ENCODE measurements at regions not wholly inside any gene's neighbourhood (a gene's known extent, or its start where the extent isn't known, plus 50 kb on each side); places are given as distances from the start of the nearest gene placed in this dataset.
A peak's percentile ranks its signal among the peaks of the same experiment; 100 is the strongest.

- peak overlapping the region; percentile 32 for H3K4ac ChIP-seq (replicated peaks; ENCODE audit: insufficient read length, low read depth, low read length)
- H3K36me3 ChIP-seq (ENCODE audit: control insufficient read depth in 2 of 4, insufficient read depth in 4 of 4, low read length in 3 of 4): no peaks in the 10 kb centered on the region
- H2BK15ac ChIP-seq (ENCODE audit: low read length): no peak overlapping the region
- no peak for TF ChIP-seq EP300 (IDR thresholded peaks at IDR 0.05; ENCODE audit: borderline replicate concordance in 1 of 2, low read depth in 2 of 2, low read length in 2 of 2)
- TF ChIP-seq SP4 (IDR thresholded peaks at IDR 0.05; ENCODE audit: low read length): no peak
- no peak for TF ChIP-seq MAFK (IDR thresholded peaks at IDR 0.05; ENCODE audit: low read depth, low read length)
- no peak for TF ChIP-seq FOSL1 (IDR thresholded peaks at IDR 0.05; ENCODE audit: insufficient read depth, low read depth, low read length)
- TF ChIP-seq TAF7 (optimal IDR thresholded peaks at IDR 0.05; ENCODE audit: borderline replicate concordance, low read depth, low read length): no peak
- TF ChIP-seq PHF8 (conservative IDR thresholded peaks at IDR 0.05; ENCODE audit: low read depth, low read length): no peak
- TF ChIP-seq CBX5 (IDR thresholded peaks at IDR 0.05; ENCODE audit: low read depth, low read length): no peak
- 90% methylated on average over 9 of the region's 9 CpGs; no CpG with 5 or more reads in 1 of the 2 experiments for WGBS, 2 experiments (ENCODE audit: extremely low coverage in 1 of 2, insufficient coverage in 1 of 2, insufficient read length in 1 of 2, insufficient replicate concordance in 2 of 2, low coverage in 1 of 2, low lambda C conversion rate in 2 of 2, missing lambda C conversion rate in 1 of 2)
- H4K8ac ChIP-seq (ENCODE audit: extremely low read depth, insufficient read depth, low read length): peak overlapping the region; percentile 81; the same call in 1 of the 2 replicates
- no peaks in the 10 kb centered on the region; a peak in 1 of 7 replicates for H3K27me3 ChIP-seq (replicated peaks in 1 of 4; ENCODE audit: control insufficient read depth in 3 of 4, extremely low read depth in 1 of 4, insufficient read depth in 3 of 4, low read length in 3 of 4)
- no peak overlapping the region for H3K14ac ChIP-seq (ENCODE audit: insufficient read length)
- H3K9me3 ChIP-seq (ENCODE audit: insufficient read depth in 2 of 2, low read depth in 1 of 2, low read length in 1 of 2): no peaks in the 10 kb centered on the region
- no peak overlapping the region for H3K9ac ChIP-seq (replicated peaks in 1 of 4; ENCODE audit: extremely low read depth in 1 of 4, low read depth in 3 of 4, low read length in 3 of 4)
- H2BK120ac ChIP-seq (replicated peaks; ENCODE audit: low read depth, low read length): no peak overlapping the region
- H3K27ac ChIP-seq (ENCODE audit: low read depth, low read length): no peak overlapping the region
- H3K23me2 ChIP-seq (ENCODE audit: low read depth, low read length): no peaks in the 10 kb centered on the region
- DNase-seq (ENCODE audit: low read depth in 1 of 2, low spot score in 2 of 2) (no peak), FAIRE-seq (no peak)
- no peak overlapping the region for H3K56ac ChIP-seq (replicated peaks; ENCODE audit: insufficient read length, low read depth, low read length)
- peak overlapping the region; percentile 67 for H4K91ac ChIP-seq (replicated peaks; ENCODE audit: insufficient read length, low read length)
- H2AK5ac ChIP-seq (ENCODE audit: low read depth, low read length): peak overlapping the region; percentile 55; the same call in 1 of the 2 replicates
- H3K23ac ChIP-seq (ENCODE audit: insufficient read length): no peak overlapping the region
- H3K4me3 ChIP-seq (ENCODE audit: extremely low read depth in 1 of 4, insufficient read depth in 2 of 4, low read depth in 3 of 4, low read length in 4 of 4): no peak overlapping the region
- no peak overlapping the region for H4K5ac ChIP-seq (ENCODE audit: insufficient read length, low read depth, low read length)
- ChIA-PET POLR2A (ENCODE audit: partially characterized antibody) (no interaction called here), CTCF (ENCODE audit: partially characterized antibody) (interaction anchor here (0.6 to 4.4 kb wide), 24 partner anchors 8 to 985 kb away, joined by 3 to 43 read pairs (median 4); no protein-coding TSS in a partner anchor)
- H4K20me1 ChIP-seq (replicated peaks in 1 of 2; ENCODE audit: control insufficient read depth in 1 of 2, insufficient read depth in 2 of 2, low read length in 2 of 2): no peaks in the 10 kb centered on the region
- H2AFZ ChIP-seq (ENCODE audit: low read length): peak overlapping the region; percentile 96
- H2BK20ac ChIP-seq (ENCODE audit: low read length): peak overlapping the region; percentile 48; the same call in 1 of the 2 replicates
- peak overlapping the region; percentile 91 for H2BK12ac ChIP-seq (ENCODE audit: low read depth, low read length)
- H3K4me2 ChIP-seq (ENCODE audit: insufficient read depth in 1 of 2, low read depth in 2 of 2, low read length in 2 of 2): no peak overlapping the region
- H3K4me1 ChIP-seq (replicated peaks in 1 of 4; ENCODE audit: control insufficient read depth in 3 of 4, insufficient read depth in 4 of 4, low read length in 3 of 4): peaks cover 0 to 4% (median under 1%) of the 10 kb centered on the region in 4 experiments; a peak in 4 of 7 replicates
- H3K79me1 ChIP-seq (ENCODE audit: low read depth, low read length): no peaks in the 10 kb centered on the region
- H3K79me2 ChIP-seq (ENCODE audit: control insufficient read depth in 1 of 2, insufficient read depth in 2 of 2, low read length in 2 of 2): no peaks in the 10 kb centered on the region
- peak overlapping the region; percentile 67 for H2BK5ac ChIP-seq (ENCODE audit: low read depth, low read length)
- peak overlapping the region; percentile 76 for H3K18ac ChIP-seq (ENCODE audit: extremely low read depth, low read length)
These were observed 629.6 kb downstream of the TLL1 start for GRCh38 chr4:166502660-166503059.
